Lower leg skin (tissue), 4 donors: ENCODE measurements at regions not wholly inside any gene's neighbourhood (a gene's known extent, or its start where the extent isn't known, plus 50 kb on each side); places are given as distances from the start of the nearest gene placed in this dataset.
"Not testable (repeated sequence)": the region's sequence is repeated elsewhere in the genome, so short reads cannot be mapped to it uniquely, and the experiment has no call there.

ENCODE experiments used
- DNase-seq, 2 donors: peaks; one replicate each; pipeline ENCODE4 v3.0.0-alpha.2; 2019; ENCODE audit warnings: low spot score in 2 of 2
- H3K4me3 ChIP-seq: fragments of 200-600 bp; sonication (generic); 2 replicates; pipeline ENCODE4 v1.5.1; 2017; ENCODE audit warnings: mild to moderate bottlenecking, low read depth; ENCODE audit not compliant: poor library complexity, severe bottlenecking
- POLR2A ChIP-seq, 2 donors: fragments of 450-650 bp; IDR thresholded peaks; one replicate each; pipeline ENCODE4 v1.6.1; 2016 to 2017; ENCODE audit warnings: antibody characterized with exemption in 2 of 2, mild to moderate bottlenecking in 1 of 2, moderate library complexity in 1 of 2
- WGBS, 2 donors: methylation state at CpG; one replicate each; pipeline ENCODE4 v1.1.5; 2018; 5-methylcytosine and 5-hydroxymethylcytosine counted together
- intact Hi-C: fragments of 100-400 bp; cut with DNase I; formaldehyde crosslinking; loops from one replicate; pipeline ENCODE4 v1.15.0; 2023; ENCODE audit warnings: low total_unique reads
- TF ChIP-seq, protein P1 (sequence below), 3 donors: fragments of 450-650 bp; IDR thresholded peaks; one replicate each; pipeline ENCODE4 v1.5.1; 2016; ENCODE audit warnings: antibody characterized with exemption in 3 of 3, mild to moderate bottlenecking in 3 of 3, moderate library complexity in 2 of 3

- WGBS, 2 donors: 36 to 43% methylated on average over 5 of the region's 5 CpGs
- H3K4me3 ChIP-seq: no peak overlapping the region
- peak; percentile 60 to 90 for DNase-seq
- intact Hi-C loops: no loop called here
- no peak for TF ChIP-seq POLR2A (IDR thresholded peaks at IDR 0.05)
- TF ChIP-seq, protein P1, sequence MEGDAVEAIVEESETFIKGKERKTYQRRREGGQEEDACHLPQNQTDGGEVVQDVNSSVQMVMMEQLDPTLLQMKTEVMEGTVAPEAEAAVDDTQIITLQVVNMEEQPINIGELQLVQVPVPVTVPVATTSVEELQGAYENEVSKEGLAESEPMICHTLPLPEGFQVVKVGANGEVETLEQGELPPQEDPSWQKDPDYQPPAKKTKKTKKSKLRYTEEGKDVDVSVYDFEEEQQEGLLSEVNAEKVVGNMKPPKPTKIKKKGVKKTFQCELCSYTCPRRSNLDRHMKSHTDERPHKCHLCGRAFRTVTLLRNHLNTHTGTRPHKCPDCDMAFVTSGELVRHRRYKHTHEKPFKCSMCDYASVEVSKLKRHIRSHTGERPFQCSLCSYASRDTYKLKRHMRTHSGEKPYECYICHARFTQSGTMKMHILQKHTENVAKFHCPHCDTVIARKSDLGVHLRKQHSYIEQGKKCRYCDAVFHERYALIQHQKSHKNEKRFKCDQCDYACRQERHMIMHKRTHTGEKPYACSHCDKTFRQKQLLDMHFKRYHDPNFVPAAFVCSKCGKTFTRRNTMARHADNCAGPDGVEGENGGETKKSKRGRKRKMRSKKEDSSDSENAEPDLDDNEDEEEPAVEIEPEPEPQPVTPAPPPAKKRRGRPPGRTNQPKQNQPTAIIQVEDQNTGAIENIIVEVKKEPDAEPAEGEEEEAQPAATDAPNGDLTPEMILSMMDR (IDR thresholded peaks at IDR 0.05): peak in 1 of 3 donors; percentile 50
Observed at GRCh38 chr20:33933469-33933909, 60.2 kb upstream of the RALY start.

DNA sequence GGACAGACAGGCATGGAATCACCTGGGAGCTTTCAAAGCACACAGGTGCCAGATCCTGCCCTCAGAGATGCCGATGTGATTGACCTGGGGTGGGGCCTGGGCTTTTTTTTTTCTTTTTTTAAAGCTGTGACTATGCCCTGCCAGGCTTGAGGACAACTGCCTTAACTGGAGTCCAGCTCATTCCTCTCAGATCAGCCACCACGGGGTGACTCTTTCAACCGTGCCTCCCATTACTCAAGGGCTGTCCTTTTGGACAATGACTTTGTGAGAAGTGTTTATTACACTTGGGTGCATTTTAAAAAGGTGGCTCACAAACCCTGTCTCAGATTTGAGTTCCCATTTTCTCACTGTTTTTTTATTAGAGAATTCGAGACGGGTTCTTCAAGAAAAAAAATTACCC lies 57.1 kb upstream of the RALY start:
- WGBS, 2 donors: 74 to 81% methylated on average over 5 of the region's 5 CpGs
- DNase-seq: no peak
- intact Hi-C loops: no loop called here
- no peak overlapping the region for H3K4me3 ChIP-seq
- TF ChIP-seq, protein P1 (IDR thresholded peaks at IDR 0.05): no peak
- no peak for TF ChIP-seq POLR2A (IDR thresholded peaks at IDR 0.05)

DNA sequence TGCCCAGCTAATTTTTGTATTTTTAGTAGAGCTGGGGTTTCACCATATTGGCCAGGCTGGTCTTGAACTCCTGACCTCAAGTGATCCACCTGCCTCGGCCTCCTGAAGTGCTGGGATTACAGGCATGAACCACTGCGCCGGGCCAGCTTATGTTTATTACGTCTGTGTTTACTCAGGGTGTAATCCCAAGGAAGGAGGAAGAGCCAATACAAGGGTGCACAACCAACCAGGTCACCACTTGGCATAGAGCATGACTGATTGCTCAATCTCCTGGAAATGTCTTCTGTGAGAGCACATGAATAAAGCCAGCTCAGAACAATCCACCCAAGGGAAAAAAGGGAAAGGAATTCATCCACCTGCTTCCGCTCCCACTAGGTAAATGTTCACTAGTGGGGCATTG lies 54.7 kb upstream of the RALY start:
- H3K4me3 ChIP-seq, intact Hi-C loops: not testable (repeated sequence)
- peak in 1 of 2 donors; percentile 38 for DNase-seq
- WGBS, 2 donors: 63 to 69% methylated on average over 5 of the region's 5 CpGs

GRCh38 chr20:33940666-33941065 lies 53.0 kb upstream of the RALY start:
- intact Hi-C loops: loop anchor here (10.0 kb wide), 1 partner anchor 124 kb away; no protein-coding TSS in a partner anchor
- TF ChIP-seq POLR2A (IDR thresholded peaks at IDR 0.05): no peak
- TF ChIP-seq, protein P1 (IDR thresholded peaks at IDR 0.05): no peak
- DNase-seq: no peak
- no peak overlapping the region for H3K4me3 ChIP-seq
- 91 to 96% methylated on average over 3 of the region's 3 CpGs for WGBS, 2 donors
